HEK293 (cell line): ENCODE measurements at regions not wholly inside any gene's neighbourhood (a gene's known extent, or its start where the extent isn't known, plus 50 kb on each side); places are given as distances from the start of the nearest gene placed in this dataset.
A peak's percentile ranks its signal among the peaks of the same experiment; 100 is the strongest.

Experiments used
- BCL11B ChIP-seq: fragments of 450-650 bp; formaldehyde crosslinking; IDR thresholded peaks from 2 replicates; pipeline ENCODE4 v1.5.1; 2016; ENCODE audit warnings: low read depth, missing biosample characterization, missing genetic modification characterization
- KLF1 ChIP-seq: fragments of 450-650 bp; formaldehyde crosslinking; IDR thresholded peaks from 2 replicates; pipeline ENCODE4 v1.5.1; 2016; ENCODE audit warnings: missing biosample characterization, missing genetic modification characterization
- SETDB1 ChIP-seq: IDR thresholded peaks from one replicate; pipeline ENCODE4 v1.6.1; 2017; ENCODE audit warnings: mild to moderate bottlenecking, low read length, moderate library complexity, mixed read lengths; ENCODE audit not compliant: insufficient read length
- ZFP37 ChIP-seq: fragments of 450-650 bp; formaldehyde crosslinking; IDR thresholded peaks from 2 replicates; pipeline ENCODE4 v1.5.1; 2016; ENCODE audit warnings: missing biosample characterization, missing genetic modification characterization
- ZNF133 ChIP-seq: fragments of 450-650 bp; formaldehyde crosslinking; IDR thresholded peaks from 2 replicates; pipeline ENCODE4 v1.5.1; 2016; ENCODE audit warnings: missing biosample characterization, missing genetic modification characterization
- ZNF174 ChIP-seq: fragments of 450-650 bp; formaldehyde crosslinking; IDR thresholded peaks from 2 replicates; pipeline ENCODE4 v1.5.0; 2017; ENCODE audit warnings: missing biosample characterization, mild to moderate bottlenecking, missing genetic modification characterization
- ZNF23 ChIP-seq: fragments of 450-650 bp; formaldehyde crosslinking; IDR thresholded peaks from 2 replicates; pipeline ENCODE4 v1.5.1; 2016; ENCODE audit warnings: missing biosample characterization, missing genetic modification characterization, borderline replicate concordance
- ZNF501 ChIP-seq: fragments of 450-650 bp; formaldehyde crosslinking; IDR thresholded peaks from 2 replicates; pipeline ENCODE4 v1.5.1; 2016; ENCODE audit warnings: missing biosample characterization, missing genetic modification characterization
- ZNF514 ChIP-seq: fragments of 450-650 bp; formaldehyde crosslinking; IDR thresholded peaks from 2 replicates; pipeline ENCODE4 v1.5.1; 2016; ENCODE audit warnings: missing biosample characterization, missing genetic modification characterization
- ZNF544 ChIP-seq: fragments of 450-650 bp; formaldehyde crosslinking; IDR thresholded peaks from 2 replicates; pipeline ENCODE4 v1.5.0; 2017; ENCODE audit warnings: missing biosample characterization, missing genetic modification characterization
- ZNF555 ChIP-seq: fragments of 450-650 bp; formaldehyde crosslinking; conservative IDR thresholded peaks from 2 replicates; pipeline ENCODE4 v1.5.1; 2017; ENCODE audit warnings: missing biosample characterization, mild to moderate bottlenecking, missing genetic modification characterization, inconsistent platforms
- ZNF560 ChIP-seq: fragments of 450-650 bp; formaldehyde crosslinking; IDR thresholded peaks from 2 replicates; pipeline ENCODE4 v1.5.1; 2017; ENCODE audit warnings: missing biosample characterization, missing genetic modification characterization, borderline replicate concordance
- ZNF658 ChIP-seq: fragments of 450-650 bp; formaldehyde crosslinking; IDR thresholded peaks from 2 replicates; pipeline ENCODE4; 2016; ENCODE audit warnings: missing biosample characterization, missing genetic modification characterization
- ZNF660 ChIP-seq: fragments of 450-650 bp; IDR thresholded peaks from 2 replicates; pipeline ENCODE4 v1.5.1; 2018; ENCODE audit warnings: missing biosample characterization, mild to moderate bottlenecking, missing genetic modification characterization
- ZNF707 ChIP-seq: fragments of 450-650 bp; formaldehyde crosslinking; IDR thresholded peaks from 2 replicates; pipeline ENCODE4 v1.5.1; 2016; ENCODE audit warnings: missing biosample characterization, missing genetic modification characterization
- ZNF843 ChIP-seq: fragments of 450-650 bp; formaldehyde crosslinking; IDR thresholded peaks from 2 replicates; pipeline ENCODE4 v1.5.1; 2016; ENCODE audit warnings: missing biosample characterization, missing genetic modification characterization
- ZSCAN16 ChIP-seq: fragments of 450-650 bp; formaldehyde crosslinking; IDR thresholded peaks from 2 replicates; pipeline ENCODE4 v1.5.1; 2016; ENCODE audit warnings: missing biosample characterization, missing genetic modification characterization
- ZSCAN30 ChIP-seq: fragments of 450-650 bp; IDR thresholded peaks from 2 replicates; pipeline ENCODE4 v1.5.1; 2018; ENCODE audit warnings: missing biosample characterization, mild to moderate bottlenecking, missing genetic modification characterization, moderate library complexity
- TF ChIP-seq, protein P1 (sequence below): fragments of 450-650 bp; formaldehyde crosslinking; conservative IDR thresholded peaks from 2 replicates; pipeline ENCODE4 v1.5.1; 2016; ENCODE audit warnings: low read depth, missing biosample characterization, missing genetic modification characterization
- TF ChIP-seq, protein P2 (sequence below): fragments of 450-650 bp; formaldehyde crosslinking; IDR thresholded peaks from 2 replicates; pipeline ENCODE4 v1.5.1; 2016; ENCODE audit warnings: missing biosample characterization, missing genetic modification characterization
- TF ChIP-seq, protein P3 (sequence below): fragments of 450-650 bp; formaldehyde crosslinking; conservative IDR thresholded peaks from 2 replicates; pipeline ENCODE4 v1.5.1; 2016; ENCODE audit warnings: low read depth, missing biosample characterization, missing genetic modification characterization
- TF ChIP-seq, protein P4 (sequence below): fragments of 450-650 bp; formaldehyde crosslinking; IDR thresholded peaks from 2 replicates; pipeline ENCODE4 v1.5.1; 2016; ENCODE audit warnings: missing biosample characterization, missing genetic modification characterization
- TF ChIP-seq, protein P5 (sequence below): fragments of 450-650 bp; formaldehyde crosslinking; IDR thresholded peaks from 2 replicates; pipeline ENCODE4 v1.5.1; 2016; ENCODE audit warnings: missing biosample characterization, missing genetic modification characterization
- TF ChIP-seq, protein P6 (sequence below): fragments of 450-650 bp; formaldehyde crosslinking; IDR thresholded peaks from 2 replicates; pipeline ENCODE4 v1.5.1; 2017; ENCODE audit warnings: missing biosample characterization, missing genetic modification characterization

DNA sequence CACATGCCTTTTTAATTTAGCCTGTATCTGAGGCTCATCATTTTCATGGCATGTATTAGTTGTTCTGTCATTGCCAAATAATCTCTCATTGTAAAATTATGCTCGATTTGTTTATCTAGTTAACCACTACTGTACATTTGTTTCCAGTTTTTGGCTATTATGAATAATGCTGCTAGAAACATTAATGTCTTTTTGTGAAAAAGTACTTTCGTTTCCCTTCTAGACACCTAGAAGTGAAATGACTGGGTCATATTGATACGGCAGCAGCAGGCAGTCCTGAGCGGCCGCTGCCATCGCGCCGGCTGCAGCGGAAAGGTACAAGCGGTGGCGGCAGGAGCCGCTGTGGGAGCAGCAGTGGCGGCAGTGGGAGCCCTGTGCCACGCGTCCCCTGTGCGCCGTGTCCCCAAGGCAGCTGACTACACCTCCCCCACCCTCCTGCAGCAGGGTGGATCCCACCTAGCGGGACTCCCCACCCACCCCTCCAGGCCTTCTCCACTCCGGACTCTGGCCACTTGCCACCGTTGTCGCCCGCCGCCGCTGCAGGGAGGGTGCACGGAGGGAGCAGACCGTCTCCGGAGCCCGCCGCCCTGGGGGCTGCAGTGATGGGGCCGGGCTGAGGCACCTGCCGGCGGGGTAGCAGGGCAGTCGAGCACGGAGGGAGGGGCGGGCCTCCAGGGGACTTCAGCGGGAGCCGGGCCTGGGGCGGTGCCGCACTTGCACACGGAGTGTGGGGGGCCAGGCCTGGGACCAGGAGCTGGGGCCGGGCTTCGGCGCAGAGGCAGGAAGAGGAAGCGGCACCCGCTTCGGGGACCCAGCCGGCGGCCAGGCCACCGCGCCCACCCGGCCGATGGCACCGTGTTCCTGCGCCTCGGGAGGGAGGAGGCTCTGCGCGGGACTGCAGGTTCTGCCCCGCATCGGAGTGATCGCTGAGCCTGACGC lies 66.8 kb upstream of the RGS7 start (continued):
- TF ChIP-seq, protein P1, sequence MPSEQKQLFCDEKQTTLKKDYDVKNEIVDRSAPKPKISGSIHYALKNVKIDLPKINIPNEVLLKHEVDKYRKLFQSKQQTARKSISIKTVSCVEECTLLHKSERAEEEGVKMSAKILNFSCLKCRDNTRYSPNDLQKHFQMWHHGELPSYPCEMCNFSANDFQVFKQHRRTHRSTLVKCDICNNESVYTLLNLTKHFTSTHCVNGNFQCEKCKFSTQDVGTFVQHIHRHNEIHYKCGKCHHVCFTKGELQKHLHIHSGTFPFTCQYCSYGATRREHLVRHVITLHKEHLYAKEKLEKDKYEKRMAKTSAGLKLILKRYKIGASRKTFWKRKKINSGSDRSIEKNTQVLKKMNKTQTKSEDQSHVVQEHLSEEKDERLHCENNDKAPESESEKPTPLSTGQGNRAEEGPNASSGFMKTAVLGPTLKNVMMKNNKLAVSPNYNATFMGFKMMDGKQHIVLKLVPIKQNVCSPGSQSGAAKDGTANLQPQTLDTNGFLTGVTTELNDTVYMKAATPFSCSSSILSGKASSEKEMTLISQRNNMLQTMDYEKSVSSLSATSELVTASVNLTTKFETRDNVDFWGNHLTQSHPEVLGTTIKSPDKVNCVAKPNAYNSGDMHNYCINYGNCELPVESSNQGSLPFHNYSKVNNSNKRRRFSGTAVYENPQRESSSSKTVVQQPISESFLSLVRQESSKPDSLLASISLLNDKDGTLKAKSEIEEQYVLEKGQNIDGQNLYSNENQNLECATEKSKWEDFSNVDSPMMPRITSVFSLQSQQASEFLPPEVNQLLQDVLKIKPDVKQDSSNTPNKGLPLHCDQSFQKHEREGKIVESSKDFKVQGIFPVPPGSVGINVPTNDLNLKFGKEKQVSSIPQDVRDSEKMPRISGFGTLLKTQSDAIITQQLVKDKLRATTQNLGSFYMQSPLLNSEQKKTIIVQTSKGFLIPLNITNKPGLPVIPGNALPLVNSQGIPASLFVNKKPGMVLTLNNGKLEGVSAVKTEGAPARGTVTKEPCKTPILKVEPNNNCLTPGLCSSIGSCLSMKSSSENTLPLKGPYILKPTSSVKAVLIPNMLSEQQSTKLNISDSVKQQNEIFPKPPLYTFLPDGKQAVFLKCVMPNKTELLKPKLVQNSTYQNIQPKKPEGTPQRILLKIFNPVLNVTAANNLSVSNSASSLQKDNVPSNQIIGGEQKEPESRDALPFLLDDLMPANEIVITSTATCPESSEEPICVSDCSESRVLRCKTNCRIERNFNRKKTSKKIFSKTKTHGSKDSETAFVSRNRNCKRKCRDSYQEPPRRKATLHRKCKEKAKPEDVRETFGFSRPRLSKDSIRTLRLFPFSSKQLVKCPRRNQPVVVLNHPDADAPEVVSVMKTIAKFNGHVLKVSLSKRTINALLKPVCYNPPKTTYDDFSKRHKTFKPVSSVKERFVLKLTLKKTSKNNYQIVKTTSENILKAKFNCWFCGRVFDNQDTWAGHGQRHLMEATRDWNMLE (tag by site-specific recombination), result no peak
- TF ChIP-seq, protein P2, sequence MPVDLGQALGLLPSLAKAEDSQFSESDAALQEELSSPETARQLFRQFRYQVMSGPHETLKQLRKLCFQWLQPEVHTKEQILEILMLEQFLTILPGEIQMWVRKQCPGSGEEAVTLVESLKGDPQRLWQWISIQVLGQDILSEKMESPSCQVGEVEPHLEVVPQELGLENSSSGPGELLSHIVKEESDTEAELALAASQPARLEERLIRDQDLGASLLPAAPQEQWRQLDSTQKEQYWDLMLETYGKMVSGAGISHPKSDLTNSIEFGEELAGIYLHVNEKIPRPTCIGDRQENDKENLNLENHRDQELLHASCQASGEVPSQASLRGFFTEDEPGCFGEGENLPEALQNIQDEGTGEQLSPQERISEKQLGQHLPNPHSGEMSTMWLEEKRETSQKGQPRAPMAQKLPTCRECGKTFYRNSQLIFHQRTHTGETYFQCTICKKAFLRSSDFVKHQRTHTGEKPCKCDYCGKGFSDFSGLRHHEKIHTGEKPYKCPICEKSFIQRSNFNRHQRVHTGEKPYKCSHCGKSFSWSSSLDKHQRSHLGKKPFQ (tag by site-specific recombination), result peak; percentile 74
- TF ChIP-seq, protein P3, sequence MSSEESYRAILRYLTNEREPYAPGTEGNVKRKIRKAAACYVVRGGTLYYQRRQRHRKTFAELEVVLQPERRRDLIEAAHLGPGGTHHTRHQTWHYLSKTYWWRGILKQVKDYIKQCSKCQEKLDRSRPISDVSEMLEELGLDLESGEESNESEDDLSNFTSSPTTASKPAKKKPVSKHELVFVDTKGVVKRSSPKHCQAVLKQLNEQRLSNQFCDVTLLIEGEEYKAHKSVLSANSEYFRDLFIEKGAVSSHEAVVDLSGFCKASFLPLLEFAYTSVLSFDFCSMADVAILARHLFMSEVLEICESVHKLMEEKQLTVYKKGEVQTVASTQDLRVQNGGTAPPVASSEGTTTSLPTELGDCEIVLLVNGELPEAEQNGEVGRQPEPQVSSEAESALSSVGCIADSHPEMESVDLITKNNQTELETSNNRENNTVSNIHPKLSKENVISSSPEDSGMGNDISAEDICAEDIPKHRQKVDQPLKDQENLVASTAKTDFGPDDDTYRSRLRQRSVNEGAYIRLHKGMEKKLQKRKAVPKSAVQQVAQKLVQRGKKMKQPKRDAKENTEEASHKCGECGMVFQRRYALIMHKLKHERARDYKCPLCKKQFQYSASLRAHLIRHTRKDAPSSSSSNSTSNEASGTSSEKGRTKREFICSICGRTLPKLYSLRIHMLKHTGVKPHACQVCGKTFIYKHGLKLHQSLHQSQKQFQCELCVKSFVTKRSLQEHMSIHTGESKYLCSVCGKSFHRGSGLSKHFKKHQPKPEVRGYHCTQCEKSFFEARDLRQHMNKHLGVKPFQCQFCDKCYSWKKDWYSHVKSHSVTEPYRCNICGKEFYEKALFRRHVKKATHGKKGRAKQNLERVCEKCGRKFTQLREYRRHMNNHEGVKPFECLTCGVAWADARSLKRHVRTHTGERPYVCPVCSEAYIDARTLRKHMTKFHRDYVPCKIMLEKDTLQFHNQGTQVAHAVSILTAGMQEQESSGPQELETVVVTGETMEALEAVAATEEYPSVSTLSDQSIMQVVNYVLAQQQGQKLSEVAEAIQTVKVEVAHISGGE (tag by site-specific recombination), result peak; percentile 83
- peak; percentile 23; the same call in 1 of the 2 replicates for TF ChIP-seq ZSCAN16 (tag by site-specific recombination)
- no peak for TF ChIP-seq ZNF514
- TF ChIP-seq ZNF174, result no peak
- no peak for TF ChIP-seq ZNF560 (tag by site-specific recombination)
- TF ChIP-seq ZNF660, result peak; percentile 69; the same call in 1 of the 2 replicates
- no peak for TF ChIP-seq ZNF23
- 0 out of 2 replicates have a peak, but pooled peaks have one; percentile 54 for TF ChIP-seq ZNF843 (tag by site-specific recombination)
- no peak for TF ChIP-seq SETDB1
- 0 out of 2 replicates have a peak, but pooled peaks have one; percentile 20 for TF ChIP-seq BCL11B
- TF ChIP-seq ZNF658 (tag by site-specific recombination), result no peak
- peak; percentile 98 for TF ChIP-seq ZFP37 (tag by site-specific recombination)
- TF ChIP-seq ZNF133 (tag by site-specific recombination), result peak; percentile 89
- no peak for TF ChIP-seq ZNF555 (tag by site-specific recombination)
- TF ChIP-seq, protein P4, sequence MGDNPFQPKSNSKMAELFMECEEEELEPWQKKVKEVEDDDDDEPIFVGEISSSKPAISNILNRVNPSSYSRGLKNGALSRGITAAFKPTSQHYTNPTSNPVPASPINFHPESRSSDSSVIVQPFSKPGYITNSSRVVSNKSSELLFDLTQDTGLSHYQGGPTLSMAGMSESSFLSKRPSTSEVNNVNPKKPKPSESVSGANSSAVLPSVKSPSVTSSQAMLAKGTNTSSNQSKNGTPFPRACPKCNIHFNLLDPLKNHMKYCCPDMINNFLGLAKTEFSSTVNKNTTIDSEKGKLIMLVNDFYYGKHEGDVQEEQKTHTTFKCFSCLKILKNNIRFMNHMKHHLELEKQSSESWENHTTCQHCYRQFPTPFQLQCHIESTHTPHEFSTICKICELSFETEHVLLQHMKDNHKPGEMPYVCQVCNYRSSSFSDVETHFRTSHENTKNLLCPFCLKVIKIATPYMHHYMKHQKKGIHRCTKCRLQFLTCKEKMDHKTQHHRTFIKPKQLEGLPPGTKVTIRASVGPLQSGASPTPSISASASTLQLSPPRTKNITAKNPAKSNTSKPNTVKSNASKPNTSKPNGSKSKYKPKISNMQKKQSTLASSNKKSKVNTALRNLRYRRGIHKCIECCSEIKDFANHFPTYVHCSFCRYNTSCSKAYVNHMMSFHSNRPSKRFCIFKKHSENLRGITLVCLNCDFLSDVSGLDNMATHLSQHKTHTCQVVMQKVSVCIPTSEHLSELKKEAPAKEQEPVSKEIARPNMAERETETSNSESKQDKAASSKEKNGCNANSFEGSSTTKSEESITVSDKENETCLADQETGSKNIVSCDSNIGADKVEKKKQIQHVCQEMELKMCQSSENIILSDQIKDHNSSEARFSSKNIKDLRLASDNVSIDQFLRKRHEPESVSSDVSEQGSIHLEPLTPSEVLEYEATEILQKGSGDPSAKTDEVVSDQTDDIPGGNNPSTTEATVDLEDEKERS (tag by site-specific recombination), result peak; percentile 33; the same call in 1 of the 2 replicates
- no peak for TF ChIP-seq ZNF707 (tag by site-specific recombination)
- TF ChIP-seq ZNF544 (tag by site-specific recombination), result no peak
- peak; percentile 92 for TF ChIP-seq ZNF501 (tag by site-specific recombination)
- peak; percentile 100 for TF ChIP-seq KLF1 (tag by site-specific recombination)
- peak; percentile 54 for TF ChIP-seq ZSCAN30 (tag by site-specific recombination)
- TF ChIP-seq, protein P5, sequence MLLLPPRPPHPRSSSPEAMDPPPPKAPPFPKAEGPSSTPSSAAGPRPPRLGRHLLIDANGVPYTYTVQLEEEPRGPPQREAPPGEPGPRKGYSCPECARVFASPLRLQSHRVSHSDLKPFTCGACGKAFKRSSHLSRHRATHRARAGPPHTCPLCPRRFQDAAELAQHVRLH, result no peak
- TF ChIP-seq, protein P6, sequence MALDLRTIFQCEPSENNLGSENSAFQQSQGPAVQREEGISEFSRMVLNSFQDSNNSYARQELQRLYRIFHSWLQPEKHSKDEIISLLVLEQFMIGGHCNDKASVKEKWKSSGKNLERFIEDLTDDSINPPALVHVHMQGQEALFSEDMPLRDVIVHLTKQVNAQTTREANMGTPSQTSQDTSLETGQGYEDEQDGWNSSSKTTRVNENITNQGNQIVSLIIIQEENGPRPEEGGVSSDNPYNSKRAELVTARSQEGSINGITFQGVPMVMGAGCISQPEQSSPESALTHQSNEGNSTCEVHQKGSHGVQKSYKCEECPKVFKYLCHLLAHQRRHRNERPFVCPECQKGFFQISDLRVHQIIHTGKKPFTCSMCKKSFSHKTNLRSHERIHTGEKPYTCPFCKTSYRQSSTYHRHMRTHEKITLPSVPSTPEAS, result no peak; the same call in 1 of the 2 replicates
